Heart left ventricle (tissue), 16 donors: ENCODE measurements at regions not wholly inside any gene's neighbourhood (a gene's known extent, or its start where the extent isn't known, plus 50 kb on each side); places are given as distances from the start of the nearest gene placed in this dataset.

Experiments used
- ATAC-seq, 4 donors: fragments of 200-7000 bp; cut with Tn5 transposase; one replicate each; pipeline ENCODE4 v1.9.1; 2020 to 2022; ENCODE audit warnings: moderate library complexity in 4 of 4, mild to moderate bottlenecking in 3 of 4, moderate number of reproducible peaks in 1 of 4
- DNase-seq, 5 donors: peaks; one replicate each; pipeline ENCODE4 v3.0.0-alpha.2; 2020
- H3K27ac ChIP-seq, 12 donors: fragments of 200-600 bp; sonication (generic) in 4 of 12; one replicate each; pipeline versions ENCODE4 v1.5.0 to v1.8.0; 2016 to 2022; ENCODE audit warnings: mild to moderate bottlenecking in 2 of 12
- H3K27me3 ChIP-seq, 9 donors: fragments of 200-600 bp; sonication (generic) in 2 of 9; one replicate each; pipeline versions ENCODE4 v1.5.1 to v1.8.0; 2016 to 2022; ENCODE audit warnings: mild to moderate bottlenecking in 3 of 9
- H3K36me3 ChIP-seq, 9 donors: fragments of 200-600 bp; sonication (generic) in 2 of 9; one replicate each; pipeline versions ENCODE4 v1.5.0 to v1.8.0; 2018 to 2022; ENCODE audit warnings: mild to moderate bottlenecking in 2 of 9
- H3K4me1 ChIP-seq, 12 donors: fragments of 200-600 bp; sonication (generic) in 4 of 12; one replicate each; pipeline versions ENCODE4 v1.5.0 to v1.8.0; 2016 to 2022; ENCODE audit warnings: mild to moderate bottlenecking in 3 of 12
- H3K4me3 ChIP-seq, 12 donors: fragments of 200-600 bp; sonication (generic) in 4 of 12; one replicate each; pipeline versions ENCODE4 v1.5.0 to v1.8.0; 2017 to 2022; ENCODE audit warnings: mild to moderate bottlenecking in 9 of 12, moderate library complexity in 4 of 12
- H3K9me3 ChIP-seq, 12 donors: fragments of 200-600 bp; sonication (generic) in 4 of 12; one replicate each; pipeline versions ENCODE4 v1.5.0 to v1.8.0; 2016 to 2022; ENCODE audit warnings: mild to moderate bottlenecking in 1 of 12
- POLR2A ChIP-seq, 2 donors: fragments of 450-650 bp; IDR thresholded peaks; one replicate each; pipeline ENCODE4 v1.6.1; 2017; ENCODE audit warnings: antibody characterized with exemption in 2 of 2, mild to moderate bottlenecking in 2 of 2, moderate library complexity in 2 of 2
- WGBS, 4 donors: extraction: QIAGEN DNeasy Blood & Tissue Kit in 2 of 4; methylation state at CpG; one replicate each; pipeline versions ENCODE4 v1.1.5 to v1.1.7; 2013 to 2018; 5-methylcytosine and 5-hydroxymethylcytosine counted together
- intact Hi-C, 10 donors: fragments of 100-400 bp; cut with DNase I; formaldehyde crosslinking; loops; one replicate each; pipeline versions ENCODE4 v1.11.1 to v1.14.2; 2022
- TF ChIP-seq, protein P1 (sequence below), 12 donors: fragments of 200-600 bp; sonication (generic) in 4 of 12; IDR thresholded peaks; one replicate each; pipeline versions ENCODE4 v1.5.0 to v1.8.0; 2018 to 2022; ENCODE audit warnings: antibody characterized with exemption in 12 of 12, mild to moderate bottlenecking in 5 of 12
- donor health status: ischemic (EF 13 %, LVEDD 7.1; RV severe dilation, severe dysfunction).
- donor health status: healthy with polysubstance abuse.
- donor health status: DM: no; HTN: yes; CAD: no.
- donor health status: DM: no; HTN: no; CAD: no.
- donor health status: ischemic (EF 25% LVEDD 6.9; RV normal size, moderate dysfunction).
- donor health status: ischemic (EF 25% LVEDD 5.7; RV mildly dilated, moderate dysfunction).
- donor health status: healthy.
- donor health status: DM: yes; HTN: yes; CAD: no.
- donor health status: ischemic (EF 35%, LVEDD 5.7; RV mildly dilated, moderate dysfunction).
- donor health status: nonischemic (EF 11% LVEDD 7.7; RV severe dilation, severe dysfunction).
- donor health status: DM: yes; HTN: yes; CAD: no.
- donor health status: PGD.
- donor health status: ischemic (EF 29% LVEDD 5.4; RV normal size, mild dysfunction).
- donor health status: nonischemic (EF 23%, LVEDD 6.1; RV moderate dilation, normal function).

DNA sequence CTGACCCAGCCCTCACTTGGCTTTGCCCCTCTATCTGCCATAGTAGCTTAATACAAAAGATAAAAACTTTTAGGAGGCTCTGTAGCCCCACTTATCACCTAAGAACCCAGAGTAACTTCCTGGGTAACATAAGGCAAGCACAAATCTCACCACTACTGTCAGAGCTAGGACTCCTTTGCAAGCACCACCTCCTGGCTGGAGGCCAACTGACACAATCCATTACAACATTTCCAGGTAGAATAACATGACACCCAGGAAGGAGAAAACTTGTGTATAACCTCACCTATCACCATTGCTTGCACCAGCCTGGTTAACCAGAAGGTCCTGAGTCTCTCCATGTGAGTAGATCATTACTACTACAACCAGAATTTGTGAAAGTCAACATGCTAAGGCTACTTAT is 230.0 kb downstream of the TUSC7 start:
- intact Hi-C loops = no loop called here
- no peak for TF ChIP-seq POLR2A (IDR thresholded peaks at IDR 0.05)
- TF ChIP-seq, protein P1, sequence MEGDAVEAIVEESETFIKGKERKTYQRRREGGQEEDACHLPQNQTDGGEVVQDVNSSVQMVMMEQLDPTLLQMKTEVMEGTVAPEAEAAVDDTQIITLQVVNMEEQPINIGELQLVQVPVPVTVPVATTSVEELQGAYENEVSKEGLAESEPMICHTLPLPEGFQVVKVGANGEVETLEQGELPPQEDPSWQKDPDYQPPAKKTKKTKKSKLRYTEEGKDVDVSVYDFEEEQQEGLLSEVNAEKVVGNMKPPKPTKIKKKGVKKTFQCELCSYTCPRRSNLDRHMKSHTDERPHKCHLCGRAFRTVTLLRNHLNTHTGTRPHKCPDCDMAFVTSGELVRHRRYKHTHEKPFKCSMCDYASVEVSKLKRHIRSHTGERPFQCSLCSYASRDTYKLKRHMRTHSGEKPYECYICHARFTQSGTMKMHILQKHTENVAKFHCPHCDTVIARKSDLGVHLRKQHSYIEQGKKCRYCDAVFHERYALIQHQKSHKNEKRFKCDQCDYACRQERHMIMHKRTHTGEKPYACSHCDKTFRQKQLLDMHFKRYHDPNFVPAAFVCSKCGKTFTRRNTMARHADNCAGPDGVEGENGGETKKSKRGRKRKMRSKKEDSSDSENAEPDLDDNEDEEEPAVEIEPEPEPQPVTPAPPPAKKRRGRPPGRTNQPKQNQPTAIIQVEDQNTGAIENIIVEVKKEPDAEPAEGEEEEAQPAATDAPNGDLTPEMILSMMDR (IDR thresholded peaks at IDR 0.05) = no peak
- Histone ChIP-seq H3K27me3 (no peaks in the 10 kb centered on the region), H3K4me3 (no peak overlapping the region), H3K27ac (no peak overlapping the region), H3K36me3 (no peaks in the 10 kb centered on the region), H3K4me1 (no peaks in the 10 kb centered on the region), H3K9me3 (peaks cover 0 to 32% (median 2%) of the 10 kb centered on the region in 12 donors)
- DNase-seq (no peak), ATAC-seq (no peak)

DNA sequence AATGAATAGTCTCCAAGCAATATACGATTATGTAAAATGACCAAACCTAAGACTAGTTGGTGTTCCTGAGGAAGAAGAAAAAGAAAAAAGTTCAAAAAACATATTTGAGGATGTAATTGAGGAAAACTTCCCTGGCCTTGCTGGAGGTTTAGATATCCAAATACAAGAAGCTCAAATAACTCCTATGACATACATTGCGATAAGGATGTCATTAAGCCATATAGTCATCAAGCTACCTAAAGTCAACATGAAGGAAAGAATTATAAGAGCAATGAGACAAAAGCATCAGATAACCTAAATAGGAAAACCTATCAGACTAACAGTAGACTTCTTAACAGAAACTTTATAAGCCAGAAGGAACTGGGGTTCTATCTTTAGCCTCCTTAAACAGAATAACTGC is 231.1 kb downstream of the TUSC7 start:
- Histone ChIP-seq H3K27ac (no peak overlapping the region), H3K9me3 (peaks cover 0 to 32% (median 2%) of the 10 kb centered on the region in 12 donors), H3K4me1 (no peaks in the 10 kb centered on the region), H3K27me3 (no peaks in the 10 kb centered on the region), H3K36me3 (no peaks in the 10 kb centered on the region), H3K4me3 (no peak overlapping the region)
- DNase-seq (no peak), ATAC-seq (no peak)
- no peak for TF ChIP-seq POLR2A (IDR thresholded peaks at IDR 0.05)
- TF ChIP-seq, protein P1 (IDR thresholded peaks at IDR 0.05) = no peak
- WGBS, 4 donors = 93 to 97% (median 96%) methylated on average over 2 of the region's 2 CpGs
- intact Hi-C loops = no loop called here

DNA sequence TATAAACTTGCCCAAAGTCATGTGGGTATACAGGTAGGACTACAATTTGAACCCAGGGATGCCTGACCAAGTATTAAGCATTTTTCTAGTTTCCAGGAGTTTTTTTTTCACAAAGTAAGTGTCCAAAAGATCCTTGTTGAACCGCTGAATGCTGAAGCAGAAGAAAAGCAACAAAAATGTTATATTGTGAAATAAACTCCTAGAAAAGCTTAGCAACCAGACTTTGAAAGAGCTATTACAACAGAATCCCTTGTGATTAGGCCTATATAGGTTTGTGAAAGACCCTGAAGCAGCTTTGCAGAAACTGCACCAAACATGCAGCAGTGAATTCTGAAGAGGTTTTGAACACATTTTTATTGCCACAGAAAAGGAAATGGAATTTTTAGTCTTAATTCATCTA is 236.8 kb downstream of the TUSC7 start:
- TF ChIP-seq, protein P1 (IDR thresholded peaks at IDR 0.05) = no peak
- TF ChIP-seq POLR2A (IDR thresholded peaks at IDR 0.05) = no peak
- Histone ChIP-seq H3K27me3 (no peaks in the 10 kb centered on the region), H3K4me1 (no peaks in the 10 kb centered on the region), H3K27ac (no peak overlapping the region), H3K9me3 (peaks cover 0 to 14% (median 0%) of the 10 kb centered on the region in 12 donors), H3K4me3 (no peak overlapping the region), H3K36me3 (no peaks in the 10 kb centered on the region)
- WGBS, 4 donors = 87 to 93% (median 89%) methylated on average over 1 of the region's 1 CpG
- intact Hi-C loops = no loop called here
- ATAC-seq (no peak), DNase-seq (no peak)

DNA sequence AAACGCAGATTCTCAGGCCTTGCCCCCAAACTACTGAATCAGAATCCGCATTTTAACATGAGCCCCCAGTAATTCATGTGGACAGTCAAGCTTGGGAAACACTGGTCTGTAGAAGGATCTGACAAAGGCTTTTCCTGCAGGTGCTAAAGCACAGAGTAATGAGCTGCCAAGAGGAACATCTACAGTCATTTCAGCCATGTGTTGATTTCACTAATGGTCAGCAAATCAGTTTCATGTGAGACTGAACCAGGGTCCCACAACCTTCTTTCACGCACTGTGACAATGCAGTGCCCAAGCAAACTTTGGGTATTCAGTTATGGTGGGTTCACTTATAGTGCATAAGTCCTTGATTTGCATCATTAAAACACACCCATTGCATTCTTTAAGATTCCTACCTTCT is 237.6 kb downstream of the TUSC7 start:
- Histone ChIP-seq H3K36me3 (no peaks in the 10 kb centered on the region), H3K4me3 (no peak overlapping the region), H3K27ac (no peak overlapping the region), H3K4me1 (no peaks in the 10 kb centered on the region), H3K27me3 (no peaks in the 10 kb centered on the region), H3K9me3 (peaks cover 0 to 9% (median 0%) of the 10 kb centered on the region in 12 donors)
- WGBS, 4 donors = 89 to 100% (median 91%) methylated on average over 3 of the region's 3 CpGs
- ATAC-seq (no peak), DNase-seq (no peak)
- intact Hi-C loops = no loop called here
- no peak for TF ChIP-seq POLR2A (IDR thresholded peaks at IDR 0.05)
- TF ChIP-seq, protein P1 (IDR thresholded peaks at IDR 0.05) = no peak
